ENCODE measurements at regions not wholly inside any gene's neighbourhood (a gene's known extent, or its start where the extent isn't known, plus 50 kb on each side); places are given as distances from the start of the nearest gene placed in this dataset.

DNA sequence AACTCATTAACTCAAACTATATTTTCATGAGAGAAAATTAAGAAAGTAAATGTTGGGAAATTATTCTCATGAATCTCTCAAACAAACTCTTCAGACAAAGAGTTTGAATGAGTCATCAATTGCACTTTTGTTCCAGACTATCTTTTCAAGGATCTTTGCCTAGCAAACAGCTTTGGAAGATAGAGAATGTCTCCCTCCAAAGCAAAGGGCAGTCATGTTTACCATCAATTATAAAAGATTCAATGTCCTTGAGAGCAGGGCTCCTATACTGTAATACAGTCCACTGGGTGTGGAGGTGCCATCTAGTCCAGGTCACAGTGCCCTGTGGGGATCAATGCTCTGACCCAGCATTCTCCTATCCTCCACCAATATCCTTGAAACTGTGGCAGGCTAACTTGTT lies 1429.3 kb downstream of the EFNA5 start:
- no peak for DNase-seq (ENCODE audit: low read depth, low spot score)
- H3K4me3 ChIP-seq (ENCODE audit: low read depth, low read length): no peak overlapping the region
- TF ChIP-seq, protein P1, sequence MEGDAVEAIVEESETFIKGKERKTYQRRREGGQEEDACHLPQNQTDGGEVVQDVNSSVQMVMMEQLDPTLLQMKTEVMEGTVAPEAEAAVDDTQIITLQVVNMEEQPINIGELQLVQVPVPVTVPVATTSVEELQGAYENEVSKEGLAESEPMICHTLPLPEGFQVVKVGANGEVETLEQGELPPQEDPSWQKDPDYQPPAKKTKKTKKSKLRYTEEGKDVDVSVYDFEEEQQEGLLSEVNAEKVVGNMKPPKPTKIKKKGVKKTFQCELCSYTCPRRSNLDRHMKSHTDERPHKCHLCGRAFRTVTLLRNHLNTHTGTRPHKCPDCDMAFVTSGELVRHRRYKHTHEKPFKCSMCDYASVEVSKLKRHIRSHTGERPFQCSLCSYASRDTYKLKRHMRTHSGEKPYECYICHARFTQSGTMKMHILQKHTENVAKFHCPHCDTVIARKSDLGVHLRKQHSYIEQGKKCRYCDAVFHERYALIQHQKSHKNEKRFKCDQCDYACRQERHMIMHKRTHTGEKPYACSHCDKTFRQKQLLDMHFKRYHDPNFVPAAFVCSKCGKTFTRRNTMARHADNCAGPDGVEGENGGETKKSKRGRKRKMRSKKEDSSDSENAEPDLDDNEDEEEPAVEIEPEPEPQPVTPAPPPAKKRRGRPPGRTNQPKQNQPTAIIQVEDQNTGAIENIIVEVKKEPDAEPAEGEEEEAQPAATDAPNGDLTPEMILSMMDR (IDR thresholded peaks at IDR 0.05; ENCODE audit: insufficient read depth, low read length, missing control alignments): no peak
- ChIA-PET POLR2A (no interaction called here), CTCF (no interaction called here)

- DNase-seq (ENCODE audit: low read depth, low spot score): no peak
- H3K4me3 ChIP-seq (ENCODE audit: low read depth, low read length): no peak overlapping the region
- ChIA-PET POLR2A (no interaction called here), CTCF (no interaction called here)
- TF ChIP-seq, protein P1 (IDR thresholded peaks at IDR 0.05; ENCODE audit: insufficient read depth, low read length, missing control alignments): no peak
Measured at GRCh38 chr5:106205916-106206571, 1464.7 kb downstream of the EFNA5 start.

- TF ChIP-seq, protein P1 (IDR thresholded peaks at IDR 0.05; ENCODE audit: insufficient read depth, low read length, missing control alignments): no peak
- ChIA-PET CTCF (no interaction called here), POLR2A (no interaction called here)
- no peak for DNase-seq (ENCODE audit: low read depth, low spot score)
- H3K4me3 ChIP-seq (ENCODE audit: low read depth, low read length): no peak overlapping the region
Measured at GRCh38 chr5:106202035-106202434, 1468.7 kb downstream of the EFNA5 start.

- no peak for DNase-seq (ENCODE audit: low read depth, low spot score)
- TF ChIP-seq, protein P1 (IDR thresholded peaks at IDR 0.05; ENCODE audit: insufficient read depth, low read length, missing control alignments): no peak
- no peak overlapping the region for H3K4me3 ChIP-seq (ENCODE audit: low read depth, low read length)
- POLR2A ChIA-PET: no interaction called here
- CTCF ChIA-PET: no interaction called here
Measured at GRCh38 chr5:106200971-106201370, 1469.8 kb downstream of the EFNA5 start.

- TF ChIP-seq, protein P1 (IDR thresholded peaks at IDR 0.05; ENCODE audit: insufficient read depth, low read length, missing control alignments): no peak
- DNase-seq (ENCODE audit: low read depth, low spot score): no peak
- no peak overlapping the region for H3K4me3 ChIP-seq (ENCODE audit: low read depth, low read length)
- POLR2A ChIA-PET: no interaction called here
- CTCF ChIA-PET: no interaction called here
Measured at GRCh38 chr5:106195679-106196474, 1474.9 kb downstream of the EFNA5 start.

GRCh38 chr5:106189121-106189809 lies 1481.5 kb downstream of the EFNA5 start:
- ChIA-PET POLR2A (no interaction called here), CTCF (no interaction called here)
- TF ChIP-seq, protein P1 (IDR thresholded peaks at IDR 0.05; ENCODE audit: insufficient read depth, low read length, missing control alignments): no peak

More at GRCh38 chr5:106189121-106189809, 1481.5 kb downstream of the EFNA5 start:
- DNase-seq (ENCODE audit: low read depth, low spot score): no peak
- no peak overlapping the region for H3K4me3 ChIP-seq (ENCODE audit: low read depth, low read length)
